Liver (tissue), 8 donors: ENCODE measurements at regions not wholly inside any gene's neighbourhood (a gene's known extent, or its start where the extent isn't known, plus 50 kb on each side); places are given as distances from the start of the nearest gene placed in this dataset.

Source experiments
- DNase-seq: peaks from one replicate; pipeline ENCODE4 v3.0.0-alpha.2; 2017; ENCODE audit warnings: low spot score
- H3K27ac ChIP-seq, 2 donors: one replicate each; pipeline ENCODE4 v1.7.0; 2013; ENCODE audit warnings: inconsistent platforms in 2 of 2, low read length in 2 of 2, control low read depth in 1 of 2, low read depth in 1 of 2, mild to moderate bottlenecking in 1 of 2
- H3K27me3 ChIP-seq, 4 donors: one replicate each; pipeline versions ENCODE4 v1.6.1 to v1.7.0; 2013; ENCODE audit warnings: low read length in 3 of 4, inconsistent platforms in 1 of 4, mild to moderate bottlenecking in 1 of 4, moderate library complexity in 1 of 4; ENCODE audit not compliant: control insufficient read depth in 4 of 4, insufficient read depth in 4 of 4
- H3K36me3 ChIP-seq, 4 donors: one replicate each; pipeline versions ENCODE4 v1.6.1 to v1.7.0; 2013; ENCODE audit warnings: low read length in 3 of 4, mild to moderate bottlenecking in 3 of 4, low read depth in 1 of 4, moderate library complexity in 1 of 4; ENCODE audit not compliant: control insufficient read depth in 4 of 4, insufficient read depth in 3 of 4
- H3K4me1 ChIP-seq, 4 donors: one replicate each; pipeline versions ENCODE4 v1.6.1 to v1.7.0; 2013; ENCODE audit warnings: low read length in 3 of 4, mild to moderate bottlenecking in 3 of 4, moderate library complexity in 1 of 4; ENCODE audit not compliant: control insufficient read depth in 4 of 4, insufficient read depth in 4 of 4
- H3K4me3 ChIP-seq, 3 donors: one replicate each; pipeline versions ENCODE4 v1.6.1 to v1.7.0; 2013; ENCODE audit warnings: low read length in 3 of 3, control low read depth in 1 of 3, low read depth in 1 of 3, mild to moderate bottlenecking in 1 of 3
- H3K9ac ChIP-seq, 2 donors: one replicate each; pipeline ENCODE4 v1.7.0; 2013; ENCODE audit warnings: low read length in 2 of 2, mild to moderate bottlenecking in 2 of 2, moderate library complexity in 2 of 2, control low read depth in 1 of 2, low read depth in 1 of 2
- H3K9me3 ChIP-seq, 4 donors: one replicate each; pipeline versions ENCODE4 v1.6.1 to v1.7.0; 2013; ENCODE audit warnings: low read length in 3 of 4; ENCODE audit not compliant: control insufficient read depth in 4 of 4
- ATF3 ChIP-seq: IDR thresholded peaks from 2 replicates; pipeline ENCODE4 v1.6.1; 2016; ENCODE audit warnings: antibody characterized with exemption
- CTCF ChIP-seq: fragments of 150-350 bp; IDR thresholded peaks from 2 replicates; pipeline ENCODE4 v1.5.1; 2017; ENCODE audit warnings: improper control_type of control experiment, low read depth, low read length; ENCODE audit not compliant: missing input control
- EGR1 ChIP-seq, 2 donors: IDR thresholded peaks; 2 replicates each; pipeline ENCODE4 v1.6.1; 2016 to 2018; ENCODE audit warnings: antibody characterized with exemption in 2 of 2, low read depth in 2 of 2
- FOXA1 ChIP-seq: IDR thresholded peaks from 2 replicates; pipeline ENCODE4 v1.6.1; 2016; ENCODE audit warnings: antibody characterized with exemption
- FOXA2 ChIP-seq: IDR thresholded peaks from 2 replicates; pipeline ENCODE4 v1.6.1; 2016; ENCODE audit warnings: antibody characterized with exemption
- GABPA ChIP-seq, 2 donors: IDR thresholded peaks in 1 of 2; conservative IDR thresholded peaks in 1 of 2; 2 replicates each; pipeline ENCODE4 v1.6.1; 2016; ENCODE audit warnings: antibody characterized with exemption in 2 of 2, mild to moderate bottlenecking in 1 of 2, moderate library complexity in 1 of 2
- HNF4A ChIP-seq, 2 donors: conservative IDR thresholded peaks; 2 replicates each; pipeline ENCODE4 v1.6.1; 2016; ENCODE audit warnings: antibody characterized with exemption in 2 of 2, mild to moderate bottlenecking in 2 of 2
- HNF4G ChIP-seq: IDR thresholded peaks from 2 replicates; pipeline ENCODE4 v1.6.1; 2016; ENCODE audit warnings: antibody characterized with exemption
- JUND ChIP-seq, 2 donors: IDR thresholded peaks; 2 replicates each; pipeline ENCODE4 v1.6.1; 2016; ENCODE audit warnings: antibody characterized with exemption in 2 of 2
- MAX ChIP-seq: IDR thresholded peaks from 2 replicates; pipeline ENCODE4 v1.6.1; 2016; ENCODE audit warnings: antibody characterized with exemption
- NR2F2 ChIP-seq: IDR thresholded peaks from 2 replicates; pipeline ENCODE4 v1.6.1; 2016; ENCODE audit warnings: antibody characterized with exemption
- RAD21 ChIP-seq, 2 donors: IDR thresholded peaks; 2 replicates each; pipeline ENCODE4 v1.6.1; 2016; ENCODE audit warnings: antibody characterized with exemption in 2 of 2, mild to moderate bottlenecking in 2 of 2
- RXRA ChIP-seq, 2 donors: IDR thresholded peaks; 2 replicates each; pipeline ENCODE4 v1.6.1; 2017 to 2018; ENCODE audit warnings: antibody characterized with exemption in 2 of 2, mild to moderate bottlenecking in 1 of 2
- SP1 ChIP-seq: IDR thresholded peaks from 2 replicates; pipeline ENCODE4 v1.6.1; 2018; ENCODE audit warnings: antibody characterized with exemption, mild to moderate bottlenecking
- TAF1 ChIP-seq: conservative IDR thresholded peaks from 2 replicates; pipeline ENCODE4 v1.6.1; 2016; ENCODE audit warnings: antibody characterized with exemption, mild to moderate bottlenecking
- YY1 ChIP-seq: IDR thresholded peaks from 2 replicates; pipeline ENCODE4 v1.6.1; 2016; ENCODE audit warnings: antibody characterized with exemption, mild to moderate bottlenecking
- WGBS: extraction: QIAGEN DNeasy Blood & Tissue Kit; methylation state at CpG from one replicate; pipeline ENCODE4 v1.1.7; 2013; 5-methylcytosine and 5-hydroxymethylcytosine counted together
- TF ChIP-seq, protein P1 (sequence below): IDR thresholded peaks from 2 replicates; pipeline ENCODE4 v1.6.1; 2016; ENCODE audit warnings: antibody characterized with exemption
- TF ChIP-seq, protein P2 (sequence below): IDR thresholded peaks from 2 replicates; pipeline ENCODE4 v1.6.1; 2016; ENCODE audit warnings: antibody characterized with exemption, mild to moderate bottlenecking
- donor health status: healthy.
- donor health status: healthy.
- donor health status: healthy.
- donor health status: healthy.
- donor health status: healthy.

DNA sequence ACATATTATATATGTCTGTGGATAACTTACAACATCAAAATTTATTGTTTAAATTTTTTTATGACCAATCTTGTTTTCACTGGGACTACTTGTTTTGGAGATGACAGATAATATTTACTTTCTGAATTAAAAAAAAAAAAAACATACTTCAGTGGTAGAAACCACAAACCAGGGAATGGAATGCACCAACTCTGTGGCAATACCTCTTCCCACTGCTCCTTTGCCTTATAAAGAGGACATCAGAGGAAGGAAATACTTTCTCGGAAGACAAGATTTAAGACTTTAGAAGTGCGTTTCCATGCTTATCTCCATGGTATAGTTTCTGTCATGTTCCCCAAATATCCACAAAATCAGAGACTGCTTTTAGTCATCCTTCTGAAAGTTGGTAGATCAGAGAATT is 1241.1 kb upstream of the EYS start:
- Histone ChIP-seq H3K9me3 (no peaks in the 10 kb centered on the region), H3K9ac (no peak overlapping the region), H3K27ac (no peak overlapping the region), H3K4me3 (no peak overlapping the region), H3K4me1 (no peaks in the 10 kb centered on the region), H3K27me3 (no peaks in the 10 kb centered on the region), H3K36me3 (no peaks in the 10 kb centered on the region)
- no peak for TF ChIP-seq RXRA (IDR thresholded peaks at IDR 0.05)
- no peak for TF ChIP-seq FOXA1
- TF ChIP-seq RAD21 (IDR thresholded peaks at IDR 0.05), result no peak
- no peak for TF ChIP-seq HNF4G
- TF ChIP-seq ATF3, result no peak
- no peak for TF ChIP-seq FOXA2
- TF ChIP-seq YY1, result no peak
- TF ChIP-seq HNF4A (conservative IDR thresholded peaks at IDR 0.05), result no peak
- TF ChIP-seq, protein P1, sequence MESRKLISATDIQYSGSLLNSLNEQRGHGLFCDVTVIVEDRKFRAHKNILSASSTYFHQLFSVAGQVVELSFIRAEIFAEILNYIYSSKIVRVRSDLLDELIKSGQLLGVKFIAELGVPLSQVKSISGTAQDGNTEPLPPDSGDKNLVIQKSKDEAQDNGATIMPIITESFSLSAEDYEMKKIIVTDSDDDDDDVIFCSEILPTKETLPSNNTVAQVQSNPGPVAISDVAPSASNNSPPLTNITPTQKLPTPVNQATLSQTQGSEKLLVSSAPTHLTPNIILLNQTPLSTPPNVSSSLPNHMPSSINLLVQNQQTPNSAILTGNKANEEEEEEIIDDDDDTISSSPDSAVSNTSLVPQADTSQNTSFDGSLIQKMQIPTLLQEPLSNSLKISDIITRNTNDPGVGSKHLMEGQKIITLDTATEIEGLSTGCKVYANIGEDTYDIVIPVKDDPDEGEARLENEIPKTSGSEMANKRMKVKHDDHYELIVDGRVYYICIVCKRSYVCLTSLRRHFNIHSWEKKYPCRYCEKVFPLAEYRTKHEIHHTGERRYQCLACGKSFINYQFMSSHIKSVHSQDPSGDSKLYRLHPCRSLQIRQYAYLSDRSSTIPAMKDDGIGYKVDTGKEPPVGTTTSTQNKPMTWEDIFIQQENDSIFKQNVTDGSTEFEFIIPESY, result no peak
- TF ChIP-seq EGR1 (IDR thresholded peaks at IDR 0.05; ENCODE audit: low read depth in 2 of 2), result no peak
- TF ChIP-seq TAF1, result no peak
- no peak for TF ChIP-seq CTCF
- no peak for TF ChIP-seq GABPA (IDR thresholded peaks at IDR 0.05 in 1 of 2, conservative IDR thresholded peaks at IDR 0.05 in 1 of 2)
- no peak for TF ChIP-seq MAX
- TF ChIP-seq SP1, result no peak
- TF ChIP-seq JUND (IDR thresholded peaks at IDR 0.05), result no peak
- TF ChIP-seq, protein P2, sequence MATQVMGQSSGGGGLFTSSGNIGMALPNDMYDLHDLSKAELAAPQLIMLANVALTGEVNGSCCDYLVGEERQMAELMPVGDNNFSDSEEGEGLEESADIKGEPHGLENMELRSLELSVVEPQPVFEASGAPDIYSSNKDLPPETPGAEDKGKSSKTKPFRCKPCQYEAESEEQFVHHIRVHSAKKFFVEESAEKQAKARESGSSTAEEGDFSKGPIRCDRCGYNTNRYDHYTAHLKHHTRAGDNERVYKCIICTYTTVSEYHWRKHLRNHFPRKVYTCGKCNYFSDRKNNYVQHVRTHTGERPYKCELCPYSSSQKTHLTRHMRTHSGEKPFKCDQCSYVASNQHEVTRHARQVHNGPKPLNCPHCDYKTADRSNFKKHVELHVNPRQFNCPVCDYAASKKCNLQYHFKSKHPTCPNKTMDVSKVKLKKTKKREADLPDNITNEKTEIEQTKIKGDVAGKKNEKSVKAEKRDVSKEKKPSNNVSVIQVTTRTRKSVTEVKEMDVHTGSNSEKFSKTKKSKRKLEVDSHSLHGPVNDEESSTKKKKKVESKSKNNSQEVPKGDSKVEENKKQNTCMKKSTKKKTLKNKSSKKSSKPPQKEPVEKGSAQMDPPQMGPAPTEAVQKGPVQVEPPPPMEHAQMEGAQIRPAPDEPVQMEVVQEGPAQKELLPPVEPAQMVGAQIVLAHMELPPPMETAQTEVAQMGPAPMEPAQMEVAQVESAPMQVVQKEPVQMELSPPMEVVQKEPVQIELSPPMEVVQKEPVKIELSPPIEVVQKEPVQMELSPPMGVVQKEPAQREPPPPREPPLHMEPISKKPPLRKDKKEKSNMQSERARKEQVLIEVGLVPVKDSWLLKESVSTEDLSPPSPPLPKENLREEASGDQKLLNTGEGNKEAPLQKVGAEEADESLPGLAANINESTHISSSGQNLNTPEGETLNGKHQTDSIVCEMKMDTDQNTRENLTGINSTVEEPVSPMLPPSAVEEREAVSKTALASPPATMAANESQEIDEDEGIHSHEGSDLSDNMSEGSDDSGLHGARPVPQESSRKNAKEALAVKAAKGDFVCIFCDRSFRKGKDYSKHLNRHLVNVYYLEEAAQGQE, result no peak
- no peak for TF ChIP-seq NR2F2
- 40% methylated on average over 2 of the region's 2 CpGs for WGBS
- DNase-seq, result no peak

DNA sequence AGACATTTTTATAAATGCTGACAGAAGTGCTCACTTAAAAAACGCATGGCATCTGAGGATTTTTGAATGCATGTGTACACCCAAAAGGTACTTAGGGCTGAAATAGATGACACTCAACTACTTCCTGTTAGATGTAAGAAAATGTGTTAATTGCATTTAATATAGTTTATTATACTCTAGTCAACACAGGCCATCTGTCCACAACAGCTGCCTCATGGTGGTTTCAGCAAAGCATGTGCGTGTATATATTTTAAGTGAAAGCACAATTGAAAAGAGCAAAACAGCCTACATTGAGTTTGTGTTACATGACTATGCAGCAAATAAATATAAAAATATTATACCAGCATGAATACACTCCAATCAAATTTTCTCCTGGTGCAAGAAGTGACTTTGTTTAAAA is 1233.0 kb upstream of the EYS start:
- 78% methylated on average over 2 of the region's 2 CpGs for WGBS
- H3K9me3 ChIP-seq, result peaks cover 0 to 16% (median 6%) of the 10 kb centered on the region in 4 donors
- no peak overlapping the region for H3K27ac ChIP-seq
- TF ChIP-seq, protein P2, result no peak
- TF ChIP-seq YY1 (no peak), HNF4A (conservative IDR thresholded peaks at IDR 0.05) (no peak), MAX (no peak), EGR1 (IDR thresholded peaks at IDR 0.05; ENCODE audit: low read depth in 2 of 2) (no peak), NR2F2 (no peak), TAF1 (no peak), RXRA (IDR thresholded peaks at IDR 0.05) (no peak)
- no peak overlapping the region for H3K4me3 ChIP-seq
- DNase-seq, result no peak
- no peaks in the 10 kb centered on the region for H3K36me3 ChIP-seq
- H3K4me1 ChIP-seq, result no peaks in the 10 kb centered on the region
- H3K9ac ChIP-seq, result no peak overlapping the region
- no peaks in the 10 kb centered on the region for H3K27me3 ChIP-seq
